ENCODE measurements at regions not wholly inside any gene's neighbourhood (a gene's known extent, or its start where the extent isn't known, plus 50 kb on each side); places are given as distances from the start of the nearest gene placed in this dataset.

DNA sequence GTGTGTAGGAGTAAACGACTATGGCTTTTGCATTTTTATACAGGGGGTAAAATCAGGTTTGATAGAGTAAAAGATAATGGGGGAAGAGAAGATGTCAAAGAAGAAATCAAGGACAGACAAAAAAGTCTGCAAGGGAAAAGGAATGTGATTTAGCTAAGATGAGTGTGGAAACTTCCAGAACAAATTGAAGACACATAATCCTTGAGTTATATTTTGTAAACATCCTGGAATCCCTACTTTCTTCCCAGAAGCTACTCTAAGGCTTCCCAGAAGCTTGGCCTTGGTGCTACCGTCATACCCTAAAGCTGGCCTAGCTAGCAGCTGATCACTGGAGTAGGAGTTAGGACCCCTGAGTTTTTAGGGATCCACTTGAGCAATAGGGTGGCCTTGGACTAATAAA is 82.4 kb downstream of the BLID start:
- no peak for DNase-seq
- H3K4me3 Mint-ChIP-seq = no peak overlapping the region
- no peaks in the 10 kb centered on the region for H3K4me1 Mint-ChIP-seq
- H3K27ac Mint-ChIP-seq = no peak overlapping the region
- H3K36me3 Mint-ChIP-seq = no peaks in the 10 kb centered on the region
- peaks cover 0 to 9% (median 0%) of the 10 kb centered on the region in 7 donors for H3K9me3 Mint-ChIP-seq
- ATAC-seq (ENCODE audit: low read depth in 2 of 2) = no peak
- peaks cover 9 to 17% (median 15%) of the 10 kb centered on the region in 3 donors for H3K27me3 Mint-ChIP-seq

DNA sequence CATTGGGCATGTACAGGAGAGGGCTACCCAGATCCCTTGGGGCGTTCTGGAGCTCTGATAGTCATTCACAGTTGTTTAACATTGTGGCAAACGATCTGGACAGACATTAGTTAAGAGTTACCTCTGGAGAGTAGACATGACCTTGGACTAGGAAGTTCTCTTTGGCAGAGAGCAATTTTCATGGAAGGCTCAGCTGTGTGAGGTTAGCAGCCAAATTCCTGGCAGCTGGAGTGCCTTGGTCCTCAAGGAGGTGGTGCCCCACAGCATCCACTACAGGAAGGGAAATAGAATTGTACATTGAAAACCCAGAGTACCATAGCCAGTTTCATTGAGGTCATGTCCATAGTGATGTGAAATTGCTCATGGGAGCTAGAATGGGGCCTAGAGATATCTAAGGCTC is 82.8 kb downstream of the BLID start:
- Mint-ChIP-seq H3K4me1 (no peaks in the 10 kb centered on the region), H3K4me3 (no peak overlapping the region), H3K27me3 (peaks cover 8 to 14% (median 10%) of the 10 kb centered on the region in 3 donors), H3K36me3 (no peaks in the 10 kb centered on the region), H3K27ac (no peak overlapping the region), H3K9me3 (peaks cover 0 to 9% (median 0%) of the 10 kb centered on the region in 7 donors)
- ATAC-seq (ENCODE audit: low read depth in 2 of 2) (no peak), DNase-seq (no peak)

DNA sequence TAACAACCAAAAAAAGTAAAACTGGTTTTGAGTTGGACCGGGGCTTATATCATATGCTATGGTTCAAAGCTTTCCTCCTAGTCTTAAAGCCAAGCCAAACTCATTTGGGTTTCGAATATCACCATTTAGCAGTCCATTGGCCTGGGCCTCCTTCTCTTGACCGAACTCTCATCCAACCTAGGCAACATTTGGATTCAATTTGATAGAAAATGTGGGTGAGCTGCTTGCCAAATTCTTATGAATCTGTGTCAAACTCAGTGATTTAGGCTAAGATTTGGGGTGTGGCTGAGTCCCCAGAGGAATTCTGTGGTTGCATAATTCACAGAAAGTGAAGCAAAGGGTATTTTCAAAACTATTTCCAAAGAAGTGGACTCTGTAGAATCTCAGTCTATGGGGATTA is 83.7 kb downstream of the BLID start:
- H3K9me3 Mint-ChIP-seq = peaks cover 0 to 9% (median 0%) of the 10 kb centered on the region in 7 donors
- H3K27ac Mint-ChIP-seq = no peak overlapping the region
- peaks cover 4 to 9% (median 6%) of the 10 kb centered on the region in 3 donors for H3K27me3 Mint-ChIP-seq
- H3K4me3 Mint-ChIP-seq = no peak overlapping the region
- DNase-seq (no peak), ATAC-seq (ENCODE audit: low read depth in 2 of 2) (no peak)
- H3K36me3 Mint-ChIP-seq = no peaks in the 10 kb centered on the region
- no peaks in the 10 kb centered on the region for H3K4me1 Mint-ChIP-seq

DNA sequence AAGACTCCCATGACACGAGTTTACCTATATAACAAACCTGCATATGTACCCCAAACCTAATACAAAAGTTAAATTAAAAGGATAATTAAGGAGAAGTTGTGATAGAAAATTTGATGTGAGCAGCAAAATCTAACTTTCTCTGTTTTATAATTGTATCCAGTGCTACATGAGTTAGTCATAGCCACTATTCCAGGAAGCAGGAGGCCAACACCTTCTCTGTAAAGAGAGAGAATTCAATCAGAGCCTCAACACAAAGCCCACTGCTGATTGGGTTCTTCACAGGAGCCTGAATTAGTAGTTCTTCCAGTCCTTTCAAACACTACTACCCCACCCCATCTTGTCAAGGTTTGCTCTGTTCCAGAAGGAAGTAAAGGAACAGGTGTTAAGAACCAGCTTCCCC is 84.2 kb downstream of the BLID start:
- Mint-ChIP-seq H3K27me3 (peaks cover 6 to 9% (median 7%) of the 10 kb centered on the region in 3 donors), H3K4me1 (no peaks in the 10 kb centered on the region), H3K36me3 (no peaks in the 10 kb centered on the region), H3K9me3 (peaks cover 0 to 9% (median 0%) of the 10 kb centered on the region in 7 donors), H3K27ac (no peak overlapping the region), H3K4me3 (no peak overlapping the region)
- DNase-seq = no peak
- ATAC-seq (ENCODE audit: low read depth in 2 of 2) = no peak

DNA sequence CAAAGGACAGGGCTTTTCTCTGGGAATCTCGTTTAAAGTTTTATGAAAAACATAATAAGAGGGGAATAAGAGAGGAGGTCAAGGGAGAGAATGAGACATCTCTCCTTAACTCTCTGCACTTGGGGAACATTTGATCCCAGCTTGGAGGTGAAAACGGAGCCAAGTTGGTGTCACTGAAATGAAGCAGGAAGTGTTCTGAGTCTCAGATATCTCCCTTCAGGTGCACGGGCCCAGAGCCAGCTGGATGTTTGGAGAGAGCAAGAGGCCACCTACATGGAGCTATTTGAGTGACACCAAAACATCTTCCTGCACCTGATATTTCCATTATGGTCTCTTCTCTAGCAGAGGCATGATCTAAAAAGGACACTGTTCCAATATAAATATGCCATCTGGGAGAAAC is 85.7 kb downstream of the BLID start:
- H3K27me3 Mint-ChIP-seq = peaks cover 8 to 12% (median 9%) of the 10 kb centered on the region in 3 donors
- DNase-seq (no peak), ATAC-seq (ENCODE audit: low read depth in 2 of 2) (no peak)
- no peaks in the 10 kb centered on the region for H3K36me3 Mint-ChIP-seq
- H3K27ac Mint-ChIP-seq = no peak overlapping the region
- no peaks in the 10 kb centered on the region for H3K4me1 Mint-ChIP-seq
- H3K9me3 Mint-ChIP-seq = peaks cover 0 to 9% (median 0%) of the 10 kb centered on the region in 7 donors
- no peak overlapping the region for H3K4me3 Mint-ChIP-seq

DNA sequence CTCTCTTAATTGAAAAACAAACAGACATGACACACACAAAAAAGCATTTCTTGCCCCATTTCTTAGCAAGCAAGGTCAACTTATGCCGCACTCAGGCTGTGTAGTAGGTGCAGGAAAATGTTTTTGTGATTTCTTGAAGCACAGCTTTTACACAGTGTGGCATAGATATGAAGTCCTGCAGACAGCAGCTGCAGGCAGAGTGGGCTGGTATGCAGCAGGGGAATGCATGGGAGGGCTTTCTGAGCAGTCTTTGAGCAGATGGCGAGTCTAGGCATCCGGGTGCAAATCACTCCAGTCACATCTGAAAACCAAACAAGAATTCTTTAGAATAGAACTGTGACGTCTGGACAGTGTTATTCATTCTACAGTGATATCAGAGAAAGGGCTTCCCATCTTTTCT is 87.5 kb downstream of the BLID start:
- Mint-ChIP-seq H3K4me3 (no peak overlapping the region), H3K27ac (no peak overlapping the region), H3K4me1 (no peaks in the 10 kb centered on the region), H3K36me3 (no peaks in the 10 kb centered on the region), H3K27me3 (peaks cover 8 to 17% (median 9%) of the 10 kb centered on the region in 3 donors), H3K9me3 (peaks cover 0 to 9% (median 0%) of the 10 kb centered on the region in 7 donors)
- DNase-seq (no peak), ATAC-seq (ENCODE audit: low read depth in 2 of 2) (no peak)

DNA sequence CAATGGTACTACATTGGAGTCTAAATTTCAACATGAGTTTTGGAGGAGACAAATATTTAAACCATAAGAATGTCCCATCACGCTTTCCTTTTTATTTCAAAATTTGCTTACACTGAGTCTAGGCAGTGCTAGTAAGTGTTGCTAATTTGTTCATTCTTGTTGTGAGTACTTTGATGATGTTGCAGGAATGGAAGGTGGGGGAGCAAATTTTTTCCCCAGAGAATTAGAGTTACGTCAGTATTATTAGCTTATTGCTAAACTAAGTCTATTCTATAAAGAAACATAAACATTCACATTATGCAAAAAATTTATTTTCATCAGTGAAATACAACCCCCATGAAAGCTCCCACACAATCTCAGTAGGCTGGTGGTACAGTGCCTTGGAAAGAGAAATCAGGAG is 88.0 kb downstream of the BLID start:
- no peak for DNase-seq
- H3K4me3 Mint-ChIP-seq = no peak overlapping the region
- no peaks in the 10 kb centered on the region for H3K36me3 Mint-ChIP-seq
- peaks cover 8 to 16% (median 9%) of the 10 kb centered on the region in 3 donors for H3K27me3 Mint-ChIP-seq
- peaks cover 0 to 8% (median 0%) of the 10 kb centered on the region in 7 donors for H3K9me3 Mint-ChIP-seq
- no peak for ATAC-seq (ENCODE audit: low read depth in 2 of 2)
- H3K27ac Mint-ChIP-seq = no peak overlapping the region
- no peaks in the 10 kb centered on the region for H3K4me1 Mint-ChIP-seq

DNA sequence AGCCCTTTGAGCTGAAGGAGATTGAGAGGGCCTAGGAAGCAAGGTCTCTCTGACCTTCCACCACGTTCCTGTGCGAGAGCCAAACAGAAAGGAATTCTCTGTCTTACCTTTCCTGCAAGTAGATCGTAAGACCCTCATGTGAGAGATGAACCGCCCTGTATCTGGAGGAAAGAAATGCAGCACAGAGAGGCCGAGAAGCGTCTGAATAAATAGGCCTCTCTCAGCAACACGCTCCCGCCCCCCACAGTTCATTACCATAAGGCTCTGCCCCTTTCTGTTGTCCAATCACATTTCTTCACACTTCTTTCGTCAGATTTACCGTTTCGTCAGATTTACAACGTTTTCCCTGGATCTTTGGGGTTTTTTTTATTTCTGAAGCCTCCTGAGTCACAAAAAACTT is 90.3 kb downstream of the BLID start:
- H3K27ac Mint-ChIP-seq = no peak overlapping the region
- H3K9me3 Mint-ChIP-seq = peaks cover 0 to 4% (median 0%) of the 10 kb centered on the region in 7 donors
- DNase-seq (no peak), ATAC-seq (ENCODE audit: low read depth in 2 of 2) (no peak)
- H3K27me3 Mint-ChIP-seq = peaks cover 2 to 11% (median 8%) of the 10 kb centered on the region in 3 donors
- H3K36me3 Mint-ChIP-seq = no peaks in the 10 kb centered on the region
- H3K4me1 Mint-ChIP-seq = no peaks in the 10 kb centered on the region
- no peak overlapping the region for H3K4me3 Mint-ChIP-seq

DNA sequence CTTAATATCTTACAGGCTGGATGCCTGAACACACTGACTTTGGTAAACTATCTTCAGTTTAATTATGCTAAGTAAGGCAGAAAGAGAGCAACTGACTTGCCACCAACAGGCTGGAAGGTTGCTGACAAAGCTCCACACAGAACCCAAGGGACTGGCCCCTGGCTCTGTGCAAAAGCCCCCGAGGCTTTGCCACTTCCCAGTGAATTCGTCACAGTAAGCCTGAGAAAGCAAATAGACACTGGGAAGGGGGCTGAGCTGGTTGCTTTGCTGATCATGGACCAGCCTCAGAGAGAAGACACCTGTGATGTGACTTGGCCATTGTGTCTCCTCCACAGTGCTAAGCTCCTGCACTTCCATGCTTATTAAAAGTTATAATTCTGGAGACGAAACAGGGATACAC is 91.7 kb downstream of the BLID start:
- Mint-ChIP-seq H3K27ac (no peak overlapping the region), H3K9me3 (peaks cover 0 to 4% (median 0%) of the 10 kb centered on the region in 7 donors), H3K4me1 (no peaks in the 10 kb centered on the region), H3K27me3 (peaks cover 0 to 11% (median 8%) of the 10 kb centered on the region in 3 donors), H3K4me3 (no peak overlapping the region), H3K36me3 (no peaks in the 10 kb centered on the region)
- DNase-seq = no peak
- ATAC-seq (ENCODE audit: low read depth in 2 of 2) = no peak

DNA sequence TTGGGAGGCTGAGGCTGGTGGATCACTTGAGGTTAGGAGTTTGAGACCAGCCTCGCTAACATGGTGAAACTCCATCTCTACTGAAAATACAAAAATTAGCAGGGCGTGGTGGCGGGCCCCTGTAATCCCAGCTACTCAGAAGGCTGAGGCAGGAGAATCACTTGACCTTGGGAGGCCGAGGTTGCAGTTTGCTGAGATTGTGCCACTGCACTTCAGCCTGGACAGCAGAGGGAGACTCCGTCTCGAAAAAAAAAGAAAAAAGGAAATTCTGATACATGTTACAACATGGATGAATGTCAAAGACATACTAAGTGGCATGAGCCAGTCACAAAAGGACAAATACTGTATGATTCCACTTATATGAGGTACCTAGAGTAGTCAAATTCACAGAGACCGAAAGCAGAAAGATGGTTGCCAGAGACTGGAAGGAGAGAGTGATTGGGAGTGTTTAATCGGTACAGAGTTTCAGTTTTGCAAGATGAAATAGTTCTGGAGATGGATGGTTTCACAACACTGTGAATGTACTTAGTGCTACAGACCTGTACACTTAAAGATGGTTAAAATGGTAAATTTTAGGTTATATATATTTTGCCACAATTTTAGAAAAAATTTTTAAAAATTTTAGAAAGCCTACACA is 92.3 kb downstream of the BLID start:
- DNase-seq (no peak), ATAC-seq (ENCODE audit: low read depth in 2 of 2) (no peak)
- peak overlapping the region in 1 of 6 donors; percentile 71 for H3K27ac Mint-ChIP-seq
- H3K4me3 Mint-ChIP-seq = no peak overlapping the region
- H3K4me1 Mint-ChIP-seq = no peaks in the 10 kb centered on the region
- peaks cover 0 to 11% (median 8%) of the 10 kb centered on the region in 3 donors for H3K27me3 Mint-ChIP-seq
- peaks cover 0 to 2% (median 0%) of the 10 kb centered on the region in 7 donors for H3K9me3 Mint-ChIP-seq
- H3K36me3 Mint-ChIP-seq = no peaks in the 10 kb centered on the region

DNA sequence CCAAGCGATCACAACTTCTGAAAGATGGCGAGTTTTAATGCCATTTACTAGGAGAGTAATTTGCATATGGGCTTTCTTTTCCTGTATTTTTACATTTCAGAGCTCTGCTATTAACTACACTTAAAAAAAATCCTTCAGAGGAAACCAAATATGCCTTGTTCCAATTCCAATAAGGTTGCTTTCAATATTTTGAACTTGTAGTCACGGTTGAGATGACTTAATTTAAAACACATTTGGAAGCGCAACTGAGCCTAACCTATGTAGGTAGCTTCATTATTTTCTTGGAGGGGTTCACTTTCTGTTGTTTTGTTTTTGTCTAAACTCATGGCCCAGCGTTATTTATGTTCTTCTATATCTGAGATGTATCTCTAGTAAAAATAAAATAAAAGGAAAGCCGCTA is 93.4 kb downstream of the BLID start:
- DNase-seq (no peak), ATAC-seq (ENCODE audit: low read depth in 2 of 2) (no peak)
- no peaks in the 10 kb centered on the region for H3K36me3 Mint-ChIP-seq
- H3K27ac Mint-ChIP-seq = no peak overlapping the region
- peaks cover 0 to 11% (median 4%) of the 10 kb centered on the region in 3 donors for H3K27me3 Mint-ChIP-seq
- no peak overlapping the region for H3K4me3 Mint-ChIP-seq
- H3K4me1 Mint-ChIP-seq = no peaks in the 10 kb centered on the region
- H3K9me3 Mint-ChIP-seq = peaks cover 0 to 2% (median 0%) of the 10 kb centered on the region in 7 donors

DNA sequence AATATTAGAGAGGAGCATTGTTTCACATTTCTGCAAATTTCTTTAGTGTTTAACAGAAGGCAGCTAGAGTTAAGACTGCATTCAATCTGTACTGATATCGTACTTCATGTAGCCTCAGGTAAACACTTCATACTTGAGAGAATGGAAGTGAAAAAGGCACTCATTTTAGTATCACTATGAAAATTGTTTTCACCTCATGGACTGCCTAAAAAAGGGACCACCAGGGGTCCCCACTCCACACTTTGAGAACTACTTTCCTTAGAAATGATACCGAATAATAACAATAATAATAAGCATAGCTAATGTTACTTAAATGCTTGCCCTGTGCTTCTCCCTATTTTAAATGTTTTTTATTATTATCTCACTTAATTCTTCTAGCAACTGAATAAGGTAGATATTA is 95.1 kb downstream of the BLID start:
- Mint-ChIP-seq H3K9me3 (peaks cover 0 to 2% (median 0%) of the 10 kb centered on the region in 7 donors), H3K4me3 (no peak overlapping the region), H3K27ac (no peak overlapping the region), H3K36me3 (no peaks in the 10 kb centered on the region), H3K4me1 (no peaks in the 10 kb centered on the region), H3K27me3 (peaks cover 0 to 6% (median 0%) of the 10 kb centered on the region in 3 donors)
- DNase-seq = no peak
- ATAC-seq (ENCODE audit: low read depth in 2 of 2) = no peak

DNA sequence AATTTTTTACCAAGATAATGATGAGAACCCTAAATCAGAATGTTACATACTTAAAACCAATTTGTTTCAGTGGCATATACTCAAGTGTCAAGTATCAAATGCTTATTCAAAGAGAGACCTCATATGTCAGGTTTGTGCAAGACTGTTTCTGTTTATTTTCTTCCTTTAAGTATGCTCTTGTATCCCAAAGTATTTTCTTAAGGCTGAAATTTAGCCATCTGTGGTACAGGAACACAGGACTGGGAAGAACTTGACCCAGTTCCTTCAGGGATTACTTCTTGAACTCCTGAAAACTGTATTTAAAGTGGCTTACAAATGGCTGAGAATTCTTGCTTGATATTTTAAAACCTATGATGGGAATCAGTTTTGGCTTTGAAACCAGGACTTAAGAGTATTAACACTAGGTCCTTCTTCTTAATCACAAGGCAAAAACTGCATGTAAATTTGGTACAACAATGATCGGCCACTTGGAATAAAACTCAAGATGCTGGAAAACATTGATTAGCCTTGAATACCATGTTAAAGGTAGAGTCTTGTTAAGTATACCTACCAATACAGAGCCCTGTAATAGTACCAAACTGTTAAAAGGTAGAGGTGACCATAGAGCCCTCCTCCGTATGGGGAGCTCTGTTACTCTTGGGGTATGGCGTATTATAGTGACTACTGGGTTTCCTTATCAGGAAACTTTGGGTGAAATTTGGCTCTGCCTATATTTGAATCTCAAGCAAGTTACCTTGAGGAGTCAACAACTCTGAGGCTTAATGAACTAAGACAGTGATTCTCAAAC is 95.9 kb downstream of the BLID start:
- no peak overlapping the region for H3K4me3 Mint-ChIP-seq
- no peaks in the 10 kb centered on the region for H3K36me3 Mint-ChIP-seq
- DNase-seq (no peak), ATAC-seq (ENCODE audit: low read depth in 2 of 2) (no peak)
- H3K4me1 Mint-ChIP-seq = no peaks in the 10 kb centered on the region
- H3K9me3 Mint-ChIP-seq = peaks cover 0 to 2% (median 0%) of the 10 kb centered on the region in 7 donors
- H3K27ac Mint-ChIP-seq = no peak overlapping the region
- H3K27me3 Mint-ChIP-seq = peaks cover 0 to 6% (median 0%) of the 10 kb centered on the region in 3 donors

DNA sequence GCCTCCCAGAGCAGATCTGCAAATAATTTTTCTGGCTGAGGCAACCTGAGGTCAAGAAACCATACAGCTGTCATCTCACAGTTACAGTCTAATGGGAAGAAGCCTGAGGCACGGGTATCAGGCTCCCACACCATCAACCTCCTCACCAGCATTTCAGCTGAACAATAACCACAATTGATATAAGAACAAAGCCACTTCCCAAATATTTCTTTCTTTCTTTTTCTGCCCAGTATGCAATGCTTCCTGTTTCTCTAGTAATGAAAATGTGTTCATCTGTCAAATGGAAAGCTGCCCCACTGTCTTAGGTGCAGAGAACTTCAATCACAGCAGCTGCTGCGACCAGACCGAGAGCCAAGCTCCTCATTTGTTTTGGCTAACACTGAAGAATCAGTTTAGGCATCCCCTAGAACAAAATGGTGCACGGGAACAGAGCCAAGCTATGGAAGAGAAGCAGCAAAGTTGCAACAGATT is 108.4 kb downstream of the BLID start:
- no peak for ATAC-seq (ENCODE audit: low read depth in 2 of 2)
- no peaks in the 10 kb centered on the region for H3K9me3 Mint-ChIP-seq
- H3K27me3 Mint-ChIP-seq = no peaks in the 10 kb centered on the region
- H3K4me3 Mint-ChIP-seq = no peak overlapping the region
- H3K36me3 Mint-ChIP-seq = no peaks in the 10 kb centered on the region
- no peak for DNase-seq
- no peaks in the 10 kb centered on the region for H3K4me1 Mint-ChIP-seq
- no peak overlapping the region for H3K27ac Mint-ChIP-seq

Measured in naive B cell (primary cell).